Suprapubic skin (tissue), 4 donors: ENCODE measurements at regions not wholly inside any gene's neighbourhood (a gene's known extent, or its start where the extent isn't known, plus 50 kb on each side); places are given as distances from the start of the nearest gene placed in this dataset.

Experiments
- DNase-seq, 2 donors: peaks; one replicate each; pipeline ENCODE4 v3.0.0-alpha.2; 2019; ENCODE audit warnings: low spot score in 2 of 2
- H3K27ac ChIP-seq: fragments of 200-600 bp; sonication (generic); one replicate; pipeline ENCODE4 v1.5.1; 2019
- H3K27me3 ChIP-seq: fragments of 200-600 bp; sonication (generic); one replicate; pipeline ENCODE4 v1.5.1; 2019
- H3K36me3 ChIP-seq: fragments of 200-600 bp; sonication (generic); one replicate; pipeline ENCODE4 v1.5.1; 2019
- H3K4me1 ChIP-seq: fragments of 200-600 bp; sonication (generic); one replicate; pipeline ENCODE4 v1.5.1; 2019
- H3K4me3 ChIP-seq: fragments of 200-600 bp; sonication (generic); one replicate; pipeline ENCODE4 v1.5.1; 2019; ENCODE audit warnings: mild to moderate bottlenecking
- H3K9me3 ChIP-seq: fragments of 200-600 bp; sonication (generic); one replicate; pipeline ENCODE4 v1.5.1; 2019
- CTCF ChIP-seq, 2 donors: fragments of 200-600 bp in 1 of 2; fragments of 450-650 bp in 1 of 2; sonication (generic) in 1 of 2; IDR thresholded peaks; one replicate each; pipeline ENCODE4 v1.5.1; 2016 to 2019; ENCODE audit warnings: antibody characterized with exemption in 2 of 2, mild to moderate bottlenecking in 1 of 2, moderate library complexity in 1 of 2
- EP300 ChIP-seq: sonication (generic); formaldehyde crosslinking; IDR thresholded peaks from one replicate; pipeline ENCODE4 v1.6.1; 2017; ENCODE audit warnings: antibody characterized with exemption
- POLR2A ChIP-seq, 2 donors: fragments of 450-650 bp; IDR thresholded peaks; one replicate each; pipeline ENCODE4 v1.6.1; 2017; ENCODE audit warnings: antibody characterized with exemption in 2 of 2, mild to moderate bottlenecking in 2 of 2, moderate library complexity in 2 of 2
- POLR2AphosphoS5 ChIP-seq, 3 donors: sonication (generic); formaldehyde crosslinking; IDR thresholded peaks; one replicate each; pipeline ENCODE4 v1.6.1; 2017; ENCODE audit warnings: antibody characterized with exemption in 3 of 3
- WGBS: methylation state at CpG from one replicate; pipeline ENCODE4 v1.1.5; 2018; 5-methylcytosine and 5-hydroxymethylcytosine counted together

GRCh38 chr10:8817299-8817698 lies 762.8 kb downstream of the GATA3 start:
- no peak for TF ChIP-seq POLR2A (IDR thresholded peaks at IDR 0.05)
- no peak for TF ChIP-seq CTCF (IDR thresholded peaks at IDR 0.05)
- no peak for TF ChIP-seq EP300
- no peak for TF ChIP-seq POLR2AphosphoS5 (IDR thresholded peaks at IDR 0.05)
- Histone ChIP-seq H3K4me3 (no peak overlapping the region), H3K36me3 (no peaks in the 10 kb centered on the region), H3K27me3 (no peaks in the 10 kb centered on the region), H3K27ac (no peak overlapping the region), H3K9me3 (no peaks in the 10 kb centered on the region), H3K4me1 (peaks cover 9% of the 10 kb centered on the region)
- WGBS: 38% methylated on average over 2 of the region's 2 CpGs
- DNase-seq: no peak

DNA sequence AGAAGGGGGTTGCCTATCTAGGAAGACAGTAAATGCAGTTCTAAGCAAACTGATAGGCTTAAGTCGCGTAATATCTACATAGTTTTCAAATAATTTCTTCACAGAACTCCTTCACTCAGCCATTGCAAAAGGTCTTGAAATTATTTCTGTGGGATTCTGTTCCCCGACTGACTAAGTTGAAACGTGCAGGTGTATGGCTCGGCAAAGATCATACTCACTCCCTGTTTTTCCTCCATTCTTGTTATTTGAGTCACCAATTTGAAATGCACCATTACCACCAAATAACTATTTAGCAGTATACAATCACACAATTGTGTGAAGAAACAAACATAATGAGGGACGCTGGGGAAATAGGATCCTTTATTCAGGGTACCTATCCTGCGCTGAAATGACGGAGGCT lies 771.1 kb downstream of the GATA3 start:
- H3K27ac ChIP-seq: no peak overlapping the region
- H3K4me3 ChIP-seq: no peak overlapping the region
- DNase-seq: no peak
- H3K9me3 ChIP-seq: no peaks in the 10 kb centered on the region
- TF ChIP-seq CTCF (IDR thresholded peaks at IDR 0.05): no peak
- TF ChIP-seq POLR2A (IDR thresholded peaks at IDR 0.05): no peak
- TF ChIP-seq POLR2AphosphoS5 (IDR thresholded peaks at IDR 0.05): no peak
- TF ChIP-seq EP300: no peak
- H3K4me1 ChIP-seq: no peaks in the 10 kb centered on the region
- no peaks in the 10 kb centered on the region for H3K36me3 ChIP-seq
- H3K27me3 ChIP-seq: no peaks in the 10 kb centered on the region
- 85% methylated on average over 8 of the region's 8 CpGs for WGBS

GRCh38 chr10:8829592-8829991 lies 775.1 kb downstream of the GATA3 start:
- no peak for DNase-seq
- 46% methylated on average over 2 of the region's 2 CpGs for WGBS
- Histone ChIP-seq H3K27ac (no peak overlapping the region), H3K27me3 (no peaks in the 10 kb centered on the region), H3K4me3 (no peak overlapping the region), H3K36me3 (no peaks in the 10 kb centered on the region), H3K9me3 (no peaks in the 10 kb centered on the region), H3K4me1 (no peaks in the 10 kb centered on the region)
- TF ChIP-seq CTCF (IDR thresholded peaks at IDR 0.05): no peak
- TF ChIP-seq EP300: no peak
- no peak for TF ChIP-seq POLR2A (IDR thresholded peaks at IDR 0.05)
- TF ChIP-seq POLR2AphosphoS5 (IDR thresholded peaks at IDR 0.05): no peak

- no peak for DNase-seq
- no peaks in the 10 kb centered on the region for H3K27me3 ChIP-seq
- no peaks in the 10 kb centered on the region for H3K36me3 ChIP-seq
- 49% methylated on average over 3 of the region's 3 CpGs for WGBS
- H3K4me3 ChIP-seq: no peak overlapping the region
- H3K9me3 ChIP-seq: no peaks in the 10 kb centered on the region
- H3K27ac ChIP-seq: no peak overlapping the region
- no peak for TF ChIP-seq POLR2AphosphoS5 (IDR thresholded peaks at IDR 0.05)
- TF ChIP-seq EP300: no peak
- no peak for TF ChIP-seq CTCF (IDR thresholded peaks at IDR 0.05)
- no peak for TF ChIP-seq POLR2A (IDR thresholded peaks at IDR 0.05)
- H3K4me1 ChIP-seq: no peaks in the 10 kb centered on the region
Observed at GRCh38 chr10:8830048-8830447, 775.6 kb downstream of the GATA3 start.

DNA sequence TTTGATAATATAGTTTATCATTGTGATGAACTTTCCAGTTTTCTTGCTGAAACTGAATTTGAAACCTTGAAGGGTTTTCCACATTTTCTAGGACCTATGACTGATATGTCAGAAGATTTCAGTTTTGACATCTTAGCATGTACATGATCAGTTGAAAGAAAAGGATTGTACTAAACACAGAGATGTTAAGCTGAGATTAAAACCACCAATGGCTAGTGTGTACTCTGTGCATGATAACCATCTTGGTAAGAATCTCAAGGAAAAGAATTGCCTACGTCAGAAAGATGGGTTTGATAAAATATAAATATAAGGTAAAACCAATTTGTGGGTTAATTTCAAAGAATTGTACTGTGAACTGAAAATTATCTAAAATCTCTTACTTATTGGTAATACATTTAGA lies 776.4 kb downstream of the GATA3 start:
- no peak overlapping the region for H3K27ac ChIP-seq
- DNase-seq: no peak
- H3K4me1 ChIP-seq: no peaks in the 10 kb centered on the region
- WGBS: 53% methylated on average over 1 of the region's 1 CpG
- no peaks in the 10 kb centered on the region for H3K36me3 ChIP-seq
- H3K9me3 ChIP-seq: no peaks in the 10 kb centered on the region
- no peaks in the 10 kb centered on the region for H3K27me3 ChIP-seq
- no peak overlapping the region for H3K4me3 ChIP-seq
- TF ChIP-seq CTCF (IDR thresholded peaks at IDR 0.05) (no peak), POLR2A (IDR thresholded peaks at IDR 0.05) (no peak), POLR2AphosphoS5 (IDR thresholded peaks at IDR 0.05) (no peak), EP300 (no peak)
